Right forelimb (tissue), 1 donor: ENCODE measurements at regions not wholly inside any gene's neighbourhood (a gene's known extent, or its start where the extent isn't known, plus 50 kb on each side); places are given as distances from the start of the nearest gene placed in this dataset.

Experiments
- DNase-seq: peaks from one replicate; pipeline ENCODE4 v3.0.0-alpha.2; 2018

DNA sequence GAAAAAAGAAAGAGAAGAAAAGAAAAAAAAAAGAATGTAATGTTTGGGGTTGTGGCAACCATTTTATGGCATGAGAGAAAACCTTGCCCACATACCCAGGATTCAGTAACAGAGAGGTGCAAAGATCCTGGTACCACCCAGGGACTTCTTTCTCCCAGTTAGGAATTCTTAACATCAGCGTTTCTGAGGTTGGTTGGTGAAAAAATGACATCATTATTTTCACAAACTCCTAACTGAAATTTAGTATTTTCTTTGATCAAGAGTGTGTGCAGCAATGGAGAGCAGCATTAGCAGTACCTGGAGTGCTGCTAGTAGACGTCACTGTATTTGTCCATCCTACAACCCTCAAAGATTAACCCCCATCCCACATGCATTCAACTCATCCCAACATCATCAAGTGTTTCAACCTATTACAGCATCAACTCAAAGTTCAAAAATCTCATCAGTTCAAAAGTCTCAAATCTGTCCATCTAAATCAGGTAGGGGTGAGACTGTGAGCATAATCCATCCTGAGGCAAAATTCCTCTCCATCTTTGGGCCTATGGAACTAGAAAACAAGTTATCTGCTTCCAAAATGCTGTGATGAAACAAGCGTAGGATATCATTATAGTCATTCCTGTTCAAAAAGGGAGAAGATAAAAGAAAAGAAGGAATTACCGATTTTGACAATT lies 60.1 kb upstream of the MSX2 start:
- DNase-seq, result no peak

- no peak for DNase-seq
Observed at GRCh38 chr5:174665347-174665746, 59.0 kb upstream of the MSX2 start.

DNA sequence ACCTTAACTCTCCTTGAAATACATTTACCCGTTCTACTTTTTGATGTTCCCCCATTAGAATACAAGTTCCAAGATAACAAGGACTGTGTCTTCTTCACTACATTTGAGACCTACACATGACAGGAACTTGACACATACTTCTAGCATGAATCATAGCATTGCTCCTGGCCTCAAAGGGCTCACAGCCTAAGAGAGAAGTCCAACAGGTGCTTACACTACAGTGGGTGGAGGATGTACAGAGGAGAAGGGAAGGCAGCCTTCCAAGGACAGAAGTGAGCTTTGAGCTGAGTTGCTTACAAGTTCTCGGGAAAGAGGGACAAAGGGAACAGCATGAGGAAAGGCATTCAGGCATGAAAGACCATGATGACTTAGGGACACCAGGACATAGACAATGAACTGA lies 56.9 kb upstream of the MSX2 start:
- no peak for DNase-seq

DNA sequence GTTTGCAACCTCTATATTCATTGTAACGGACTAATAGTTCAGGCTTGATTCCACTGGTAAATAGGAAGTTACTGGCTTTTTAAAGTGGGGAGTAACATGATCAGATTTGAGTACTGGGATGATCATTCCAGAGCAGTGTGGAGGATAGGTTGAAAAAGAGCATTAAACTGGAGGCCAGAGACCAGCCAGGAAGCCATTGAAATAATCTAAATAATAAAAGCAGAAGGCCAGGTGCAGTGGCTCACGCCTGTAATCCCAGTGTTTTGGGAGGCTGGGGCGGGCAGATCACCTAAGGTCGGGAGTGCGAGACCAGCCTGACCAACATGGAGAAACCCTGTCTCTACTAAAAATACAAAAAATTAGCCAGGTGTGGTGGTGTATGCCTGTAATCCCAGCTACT lies 56.0 kb upstream of the MSX2 start:
- DNase-seq, result no peak
